ENCODE measurements at regions not wholly inside any gene's neighbourhood (a gene's known extent, or its start where the extent isn't known, plus 50 kb on each side); places are given as distances from the start of the nearest gene placed in this dataset.

- Histone ChIP-seq H3K4me1 (peaks cover 13% of the 10 kb centered on the region), H3K27me3 (no peaks in the 10 kb centered on the region), H3K4me3 (no peak overlapping the region), H3K9me3 (no peaks in the 10 kb centered on the region), H3K27ac (no peak overlapping the region), H3K36me3 (no peaks in the 10 kb centered on the region)
- DNase-seq (ENCODE audit: extremely low spot score in 2 of 2) = no peak
- no peak for TF ChIP-seq POLR2A (IDR thresholded peaks at IDR 0.05)
- no peak for TF ChIP-seq POLR2AphosphoS5 (IDR thresholded peaks at IDR 0.05; ENCODE audit: insufficient read depth in 1 of 2, low read depth in 1 of 2)
- no peak for TF ChIP-seq CTCF (IDR thresholded peaks at IDR 0.05)
- intact Hi-C loops (cut with DNase I) = no loop called here
Measured at GRCh38 chr12:27176765-27177164, 67.3 kb upstream of the STK38L start.

DNA sequence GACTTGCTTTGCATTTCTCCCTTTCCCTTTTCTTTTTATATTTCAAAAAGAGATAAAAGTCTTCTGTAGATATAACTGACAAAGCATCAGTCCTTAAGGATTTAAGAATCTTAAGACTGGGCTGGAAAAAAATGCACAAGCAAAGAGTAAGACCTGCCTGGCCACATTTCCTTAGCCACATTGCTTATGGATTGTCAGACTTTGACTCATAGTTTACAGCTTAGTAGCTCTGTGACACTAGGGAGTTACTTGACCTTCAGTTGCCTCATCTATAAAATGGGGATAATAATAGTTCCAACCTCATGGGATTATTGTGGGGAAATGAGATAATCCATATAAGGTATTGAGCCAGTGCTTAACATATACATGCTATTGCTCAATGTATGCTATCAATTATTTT lies 66.4 kb upstream of the STK38L start:
- Histone ChIP-seq H3K9me3 (no peaks in the 10 kb centered on the region), H3K36me3 (no peaks in the 10 kb centered on the region), H3K27ac (no peak overlapping the region), H3K27me3 (no peaks in the 10 kb centered on the region), H3K4me3 (no peak overlapping the region), H3K4me1 (peaks cover 13% of the 10 kb centered on the region)
- DNase-seq (ENCODE audit: extremely low spot score in 2 of 2) = no peak
- no peak for TF ChIP-seq POLR2AphosphoS5 (IDR thresholded peaks at IDR 0.05; ENCODE audit: insufficient read depth in 1 of 2, low read depth in 1 of 2)
- intact Hi-C loops (cut with DNase I) = no loop called here

DNA sequence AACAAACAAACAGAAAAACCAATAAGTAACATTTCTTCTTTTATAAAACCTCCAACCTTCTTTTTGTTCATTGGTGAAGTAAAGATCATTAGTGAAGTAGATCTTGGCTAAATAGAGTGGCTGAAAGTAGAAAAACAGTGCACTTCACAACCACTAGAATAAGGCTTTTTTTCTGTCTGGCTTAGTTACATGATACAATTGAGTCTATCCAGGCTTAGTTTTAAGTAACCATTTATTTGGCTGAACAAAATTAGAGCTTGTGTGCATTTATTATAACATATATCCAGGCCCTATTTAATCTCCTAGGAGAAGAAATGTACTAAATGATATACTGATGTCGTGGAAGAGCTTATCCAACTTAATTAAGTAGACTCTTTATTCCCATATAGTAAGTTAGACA lies 65.8 kb upstream of the STK38L start:
- TF ChIP-seq CTCF (IDR thresholded peaks at IDR 0.05) = no peak
- no peak for TF ChIP-seq POLR2AphosphoS5 (IDR thresholded peaks at IDR 0.05; ENCODE audit: insufficient read depth in 1 of 2, low read depth in 1 of 2)
- no peak for TF ChIP-seq POLR2A (IDR thresholded peaks at IDR 0.05)
- Histone ChIP-seq H3K4me1 (peaks cover 13% of the 10 kb centered on the region), H3K4me3 (no peak overlapping the region), H3K27me3 (no peaks in the 10 kb centered on the region), H3K36me3 (no peaks in the 10 kb centered on the region), H3K9me3 (no peaks in the 10 kb centered on the region), H3K27ac (no peak overlapping the region)
- DNase-seq (ENCODE audit: extremely low spot score in 2 of 2) = no peak
- intact Hi-C loops (cut with DNase I) = no loop called here

- no peak for DNase-seq (ENCODE audit: extremely low spot score in 2 of 2)
- Histone ChIP-seq H3K9me3 (no peaks in the 10 kb centered on the region), H3K4me3 (no peak overlapping the region), H3K36me3 (no peaks in the 10 kb centered on the region), H3K4me1 (peaks cover 13% of the 10 kb centered on the region), H3K27ac (peak overlapping the region; percentile 43), H3K27me3 (no peaks in the 10 kb centered on the region)
- intact Hi-C loops (cut with DNase I) = no loop called here
- TF ChIP-seq POLR2AphosphoS5 (IDR thresholded peaks at IDR 0.05; ENCODE audit: insufficient read depth in 1 of 2, low read depth in 1 of 2) (no peak), CTCF (IDR thresholded peaks at IDR 0.05) (no peak), POLR2A (IDR thresholded peaks at IDR 0.05) (no peak)
Measured at GRCh38 chr12:27178723-27179399, 65.2 kb upstream of the STK38L start.

DNA sequence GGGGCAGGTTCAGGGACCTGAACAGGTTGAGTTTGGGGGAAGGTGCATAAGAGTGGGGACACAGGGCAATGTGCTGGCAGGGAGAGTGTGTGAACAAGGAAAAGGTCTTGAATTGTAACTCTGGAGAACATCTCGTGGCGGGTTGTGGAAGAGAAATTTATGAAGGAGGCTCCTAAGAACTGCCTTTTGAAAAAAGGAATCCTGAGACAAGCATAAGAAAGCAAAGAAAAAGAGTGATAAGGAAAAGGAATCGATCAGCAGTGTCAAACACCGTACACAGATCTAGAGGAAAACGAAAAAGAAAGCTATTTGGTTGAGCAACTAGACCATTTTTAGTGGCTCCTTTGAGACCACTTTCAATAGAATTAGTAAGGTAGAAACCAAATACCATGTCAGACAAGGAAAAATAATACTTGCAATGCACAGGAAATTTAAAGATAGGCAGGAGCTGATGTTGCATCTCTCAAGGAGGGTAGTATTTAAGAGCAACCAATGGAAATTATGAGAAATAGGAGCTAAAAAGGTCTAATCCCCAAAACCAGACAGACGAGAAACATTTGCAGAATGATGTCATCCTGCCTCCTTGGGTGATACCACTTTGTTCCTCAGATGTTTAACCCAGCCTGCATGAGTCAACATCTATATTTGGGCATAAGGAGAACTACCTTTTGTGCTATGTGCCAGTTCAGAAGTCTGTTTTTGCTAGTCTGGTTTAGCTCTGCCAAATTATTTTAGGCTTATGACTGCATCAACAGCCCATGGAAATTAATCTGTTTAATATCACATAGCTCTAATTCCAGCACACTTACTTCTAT lies 64.5 kb upstream of the STK38L start:
- DNase-seq (ENCODE audit: extremely low spot score in 2 of 2) = no peak
- TF ChIP-seq POLR2AphosphoS5 (IDR thresholded peaks at IDR 0.05; ENCODE audit: insufficient read depth in 1 of 2, low read depth in 1 of 2) = peak in 1 of 2 donors; percentile 90
- TF ChIP-seq CTCF (IDR thresholded peaks at IDR 0.05) = no peak
- Histone ChIP-seq H3K4me3 (no peak overlapping the region), H3K36me3 (no peaks in the 10 kb centered on the region), H3K27ac (peak overlapping the region; percentile 43), H3K27me3 (no peaks in the 10 kb centered on the region), H3K9me3 (no peaks in the 10 kb centered on the region), H3K4me1 (peaks cover 13% of the 10 kb centered on the region)
- intact Hi-C loops (cut with DNase I) = no loop called here
